Esophagus squamous epithelium (tissue), 5 donors: ENCODE measurements at regions not wholly inside any gene's neighbourhood (a gene's known extent, or its start where the extent isn't known, plus 50 kb on each side); places are given as distances from the start of the nearest gene placed in this dataset.

Experiments used
- DNase-seq: peaks from one replicate; lab custom pipeline; 2025; lab: John Stamatoyannopoulos, UW
- H3K27ac ChIP-seq, 4 donors: fragments of 200-600 bp; sonication (generic); one replicate each; pipeline ENCODE4 v1.5.1; 2016 to 2019; ENCODE audit warnings: mild to moderate bottlenecking in 1 of 4
- H3K27me3 ChIP-seq, 4 donors: fragments of 200-600 bp; sonication (generic); 1 replicate in 3 of 4; 2 replicates in 1 of 4; pipeline versions ENCODE4 v1.5.1 to v1.6.0; 2017 to 2021; ENCODE audit warnings: antibody characterized with exemption in 1 of 4
- H3K36me3 ChIP-seq, 3 donors: fragments of 200-600 bp; sonication (generic); one replicate each; pipeline ENCODE4 v1.5.1; 2016 to 2019
- H3K4me1 ChIP-seq, 3 donors: fragments of 200-600 bp; sonication (generic); one replicate each; pipeline ENCODE4 v1.5.1; 2017 to 2019
- H3K4me3 ChIP-seq, 4 donors: fragments of 200-600 bp; sonication (generic); 1 replicate in 3 of 4; 2 replicates in 1 of 4; pipeline ENCODE4 v1.5.1; 2016 to 2019; ENCODE audit warnings: mild to moderate bottlenecking in 2 of 4, moderate library complexity in 1 of 4
- H3K9me3 ChIP-seq, 3 donors: fragments of 200-600 bp; sonication (generic); one replicate each; pipeline ENCODE4 v1.5.1; 2016 to 2019
- POLR2A ChIP-seq, 4 donors: fragments of 450-650 bp; IDR thresholded peaks; one replicate each; pipeline ENCODE4 v1.6.1; 2017; ENCODE audit warnings: antibody characterized with exemption in 4 of 4, mild to moderate bottlenecking in 4 of 4, moderate library complexity in 3 of 4
- WGBS, 2 donors: methylation state at CpG; one replicate each; pipeline ENCODE4 v1.1.5; 2018; 5-methylcytosine and 5-hydroxymethylcytosine counted together
- intact Hi-C: fragments of 100-400 bp; cut with DNase I; formaldehyde crosslinking; loops from one replicate; pipeline ENCODE4 v1.15.0; 2022
- TF ChIP-seq, protein P1 (sequence below), 6 experiments: fragments of 450-650 bp in 4 of 6; fragments of 200-600 bp in 2 of 6; sonication (generic) in 2 of 6; IDR thresholded peaks; one replicate each; pipeline ENCODE4 v1.5.1; 2016 to 2019; ENCODE audit warnings: antibody characterized with exemption in 6 of 6, mild to moderate bottlenecking in 4 of 6, moderate library complexity in 4 of 6
- donor health status: DM: yes; HTN: yes; CAD: no.

DNA sequence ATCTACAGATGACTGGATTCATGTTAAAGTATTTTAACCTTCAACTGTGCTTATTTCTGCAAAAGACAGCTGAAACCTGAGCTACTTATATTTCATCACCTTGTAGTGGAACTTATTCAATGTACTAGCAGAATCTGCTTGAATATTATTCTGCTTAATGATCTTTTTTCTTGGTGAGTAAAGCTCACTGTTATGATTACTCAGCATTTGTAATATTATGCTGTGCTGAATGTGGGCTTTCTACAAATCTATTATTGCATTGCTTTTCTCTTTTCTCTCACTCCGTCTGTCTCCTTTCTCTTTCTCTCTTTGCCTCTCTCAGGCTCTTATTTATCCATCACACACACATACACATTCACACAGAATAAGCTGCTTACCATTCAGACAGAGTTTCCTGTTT is 98.7 kb upstream of the TMEM196 start:
- Histone ChIP-seq H3K4me1 (no peaks in the 10 kb centered on the region), H3K36me3 (no peaks in the 10 kb centered on the region), H3K9me3 (no peaks in the 10 kb centered on the region), H3K27me3 (no peaks in the 10 kb centered on the region), H3K27ac (no peak overlapping the region), H3K4me3 (no peak overlapping the region)
- intact Hi-C loops: no loop called here
- 68 to 74% methylated on average over 1 of the region's 1 CpG for WGBS, 2 donors
- DNase-seq: no peak
- TF ChIP-seq, protein P1, sequence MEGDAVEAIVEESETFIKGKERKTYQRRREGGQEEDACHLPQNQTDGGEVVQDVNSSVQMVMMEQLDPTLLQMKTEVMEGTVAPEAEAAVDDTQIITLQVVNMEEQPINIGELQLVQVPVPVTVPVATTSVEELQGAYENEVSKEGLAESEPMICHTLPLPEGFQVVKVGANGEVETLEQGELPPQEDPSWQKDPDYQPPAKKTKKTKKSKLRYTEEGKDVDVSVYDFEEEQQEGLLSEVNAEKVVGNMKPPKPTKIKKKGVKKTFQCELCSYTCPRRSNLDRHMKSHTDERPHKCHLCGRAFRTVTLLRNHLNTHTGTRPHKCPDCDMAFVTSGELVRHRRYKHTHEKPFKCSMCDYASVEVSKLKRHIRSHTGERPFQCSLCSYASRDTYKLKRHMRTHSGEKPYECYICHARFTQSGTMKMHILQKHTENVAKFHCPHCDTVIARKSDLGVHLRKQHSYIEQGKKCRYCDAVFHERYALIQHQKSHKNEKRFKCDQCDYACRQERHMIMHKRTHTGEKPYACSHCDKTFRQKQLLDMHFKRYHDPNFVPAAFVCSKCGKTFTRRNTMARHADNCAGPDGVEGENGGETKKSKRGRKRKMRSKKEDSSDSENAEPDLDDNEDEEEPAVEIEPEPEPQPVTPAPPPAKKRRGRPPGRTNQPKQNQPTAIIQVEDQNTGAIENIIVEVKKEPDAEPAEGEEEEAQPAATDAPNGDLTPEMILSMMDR (IDR thresholded peaks at IDR 0.05): no peak
- TF ChIP-seq POLR2A (IDR thresholded peaks at IDR 0.05): no peak

DNA sequence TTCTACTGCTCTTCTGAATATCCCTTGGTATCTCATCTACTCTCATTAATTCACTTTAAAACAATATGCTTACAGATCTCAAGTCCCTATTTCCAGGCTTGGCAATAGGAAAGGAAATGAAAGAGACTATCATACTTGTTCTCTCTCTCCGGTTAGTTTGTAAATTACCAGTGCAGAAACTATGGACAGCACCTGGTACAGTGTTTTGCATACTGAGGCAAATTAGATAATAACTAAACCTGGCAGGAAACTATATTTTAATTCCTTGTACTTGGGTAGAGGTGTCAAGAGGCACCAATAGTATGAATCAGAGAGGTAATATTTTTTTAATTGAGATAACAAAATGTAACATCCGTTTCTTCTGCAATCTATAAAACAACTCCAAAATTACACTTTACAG is 97.7 kb upstream of the TMEM196 start:
- H3K27ac ChIP-seq: no peak overlapping the region
- H3K9me3 ChIP-seq: no peaks in the 10 kb centered on the region
- no peaks in the 10 kb centered on the region for H3K27me3 ChIP-seq
- TF ChIP-seq, protein P1 (IDR thresholded peaks at IDR 0.05): no peak
- no peak for TF ChIP-seq POLR2A (IDR thresholded peaks at IDR 0.05)
- H3K36me3 ChIP-seq: no peaks in the 10 kb centered on the region
- intact Hi-C loops: no loop called here
- H3K4me1 ChIP-seq: no peaks in the 10 kb centered on the region
- H3K4me3 ChIP-seq: no peak overlapping the region
- WGBS, 2 donors: 75 to 96% methylated on average over 2 of the region's 2 CpGs
- no peak for DNase-seq

- no peaks in the 10 kb centered on the region for H3K4me1 ChIP-seq
- intact Hi-C loops: no loop called here
- H3K9me3 ChIP-seq: no peaks in the 10 kb centered on the region
- no peaks in the 10 kb centered on the region for H3K36me3 ChIP-seq
- TF ChIP-seq, protein P1 (IDR thresholded peaks at IDR 0.05): no peak
- TF ChIP-seq POLR2A (IDR thresholded peaks at IDR 0.05): no peak
- DNase-seq: no peak
- no peak overlapping the region for H3K27ac ChIP-seq
- H3K27me3 ChIP-seq: no peaks in the 10 kb centered on the region
- no peak overlapping the region for H3K4me3 ChIP-seq
- 78 to 84% methylated on average over 3 of the region's 3 CpGs for WGBS, 2 donors
Measured at GRCh38 chr7:19869979-19870378, 96.6 kb upstream of the TMEM196 start.

DNA sequence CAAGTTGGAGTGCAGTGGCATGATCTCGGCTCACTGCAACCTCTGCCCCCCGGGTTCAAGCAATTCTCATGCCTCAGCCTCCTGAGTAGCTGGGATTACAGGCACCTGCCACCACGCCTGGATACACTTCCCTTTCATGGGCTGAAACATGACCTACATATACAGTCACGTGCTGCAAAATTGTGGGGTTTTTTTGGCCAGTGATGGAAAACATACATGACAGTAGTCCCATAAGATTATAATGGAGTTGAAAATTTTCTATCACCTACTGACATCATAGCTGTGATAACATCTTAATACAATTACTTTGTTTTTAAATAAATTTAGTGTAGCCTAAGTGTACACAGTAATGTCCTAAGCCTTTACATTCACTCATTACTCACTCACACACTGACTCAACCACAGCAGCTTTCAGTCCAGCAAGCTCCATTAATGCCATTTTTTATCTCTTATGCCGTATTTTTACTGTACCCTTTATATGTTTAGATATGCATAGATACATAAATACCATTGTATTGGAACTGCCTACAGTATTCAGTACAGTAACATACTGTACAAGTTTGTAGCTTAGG is 79.9 kb upstream of the TMEM196 start:
- H3K36me3 ChIP-seq: no peaks in the 10 kb centered on the region
- H3K9me3 ChIP-seq: no peaks in the 10 kb centered on the region
- TF ChIP-seq POLR2A (IDR thresholded peaks at IDR 0.05): no peak
- TF ChIP-seq, protein P1 (IDR thresholded peaks at IDR 0.05): no peak
- WGBS, 2 donors: 76 to 80% methylated on average over 5 of the region's 5 CpGs
- no peaks in the 10 kb centered on the region for H3K4me1 ChIP-seq
- no peak for DNase-seq
- no peak overlapping the region for H3K4me3 ChIP-seq
- no peak overlapping the region for H3K27ac ChIP-seq
- no peaks in the 10 kb centered on the region for H3K27me3 ChIP-seq
- intact Hi-C loops: no loop called here

- Histone ChIP-seq H3K4me3 (no peak overlapping the region), H3K27ac (no peak overlapping the region), H3K4me1 (no peaks in the 10 kb centered on the region), H3K27me3 (no peaks in the 10 kb centered on the region), H3K9me3 (no peaks in the 10 kb centered on the region), H3K36me3 (no peaks in the 10 kb centered on the region)
- intact Hi-C loops: no loop called here
- WGBS, 2 donors: 82% methylated on average over 1 of the region's 1 CpG
- DNase-seq: no peak
- no peak for TF ChIP-seq POLR2A (IDR thresholded peaks at IDR 0.05)
- TF ChIP-seq, protein P1 (IDR thresholded peaks at IDR 0.05): no peak
Measured at GRCh38 chr7:19852192-19852591, 78.8 kb upstream of the TMEM196 start.
